Left ventricle myocardium superior (tissue), 1 donor: ENCODE measurements at regions not wholly inside any gene's neighbourhood (a gene's known extent, or its start where the extent isn't known, plus 50 kb on each side); places are given as distances from the start of the nearest gene placed in this dataset.
"Not testable (repeated sequence)": the region's sequence is repeated elsewhere in the genome, so short reads cannot be mapped to it uniquely, and the experiment has no call there.

ENCODE experiments used
- ATAC-seq: fragments of 200-7000 bp; cut with Tn5 transposase; one replicate; pipeline ENCODE4 v1.9.1; 2020; ENCODE audit warnings: mild to moderate bottlenecking, moderate library complexity
- DNase-seq: peaks from one replicate; pipeline ENCODE4 v3.0.0-alpha.2; 2020
- intact Hi-C: fragments of 100-400 bp; cut with micrococcal nuclease; formaldehyde crosslinking; loops from one replicate; pipeline ENCODE4 v1.11.0; 2022
- donor health status: DM: no; HTN: yes; CAD: no; lungs with severe emphysema.

DNA sequence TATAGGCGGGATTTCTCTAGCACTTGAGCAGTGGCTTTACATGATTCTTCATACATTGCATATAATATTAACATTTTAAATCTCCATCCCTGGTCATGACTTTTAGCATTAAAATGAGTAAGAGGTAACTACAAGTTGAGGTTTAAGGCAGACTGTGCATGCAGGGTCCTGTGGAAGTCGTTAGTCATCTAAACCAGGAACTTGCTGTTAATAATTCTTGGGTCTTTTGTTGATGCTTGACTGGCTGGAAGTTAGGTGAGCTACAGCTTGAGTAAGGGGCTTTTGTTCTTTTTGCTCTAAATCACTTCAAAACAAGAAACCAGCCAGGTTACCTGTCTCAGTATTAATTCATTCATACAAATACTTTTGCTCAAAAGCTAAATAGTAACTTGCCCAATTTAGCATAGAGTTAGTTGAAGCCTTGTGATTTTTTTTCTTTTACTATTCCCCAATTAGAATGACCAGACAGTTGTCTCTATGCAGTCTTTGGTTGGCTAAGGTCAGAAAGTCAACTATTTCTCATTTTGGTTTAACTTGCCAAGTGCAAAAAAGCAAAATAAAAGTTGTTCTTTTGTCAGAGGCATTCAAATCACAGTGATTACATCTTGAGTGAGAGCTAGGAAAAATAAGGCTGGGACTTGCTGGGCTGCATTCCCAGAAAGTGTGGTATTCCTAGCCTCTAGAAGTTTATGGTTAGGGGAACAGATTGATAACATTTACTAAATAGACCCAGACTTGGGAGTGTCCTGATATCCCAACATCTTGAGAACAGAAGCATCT lies 516.9 kb downstream of the PDHA2 start:
- no peak for ATAC-seq
- intact Hi-C loops: no loop called here
- DNase-seq: no peak

DNA sequence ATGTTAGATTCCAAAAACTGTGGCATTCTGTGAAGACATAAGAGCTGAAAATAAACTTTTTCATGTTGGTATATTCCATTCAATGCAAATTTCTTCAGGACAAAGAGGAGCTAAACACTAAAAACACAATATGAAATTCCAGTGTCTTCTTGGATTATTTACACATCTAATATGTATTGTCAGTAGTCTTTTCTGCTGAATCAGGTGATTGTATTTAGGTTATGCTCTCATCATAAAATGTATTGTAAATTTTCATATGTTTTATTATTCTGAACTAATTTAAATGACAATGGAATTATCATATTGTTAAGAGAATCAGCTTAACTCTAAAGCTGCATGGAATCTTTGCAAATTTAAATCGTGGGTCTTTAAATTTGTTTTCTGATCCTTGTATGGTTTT lies 526.7 kb downstream of the PDHA2 start:
- no peak for DNase-seq
- no peak for ATAC-seq
- intact Hi-C loops: no loop called here

DNA sequence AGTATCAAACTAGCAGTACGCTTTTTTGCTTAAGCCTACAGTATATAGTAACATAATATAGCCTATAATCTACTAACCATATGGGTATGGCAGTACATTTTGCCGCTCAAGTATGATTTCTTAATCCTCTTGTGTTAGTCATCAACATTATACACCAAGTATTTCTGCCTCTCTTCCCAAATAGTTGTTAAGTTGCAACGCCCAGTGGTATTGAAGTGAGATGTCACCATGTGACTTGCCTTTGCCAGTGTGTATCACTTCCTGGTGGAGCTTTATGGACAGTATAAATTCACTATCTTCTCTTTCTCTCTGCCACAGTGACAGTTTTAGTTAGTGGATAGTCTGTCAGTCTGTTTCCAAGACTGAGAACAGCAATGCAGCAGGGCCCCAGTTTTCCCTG lies 535.5 kb downstream of the PDHA2 start:
- intact Hi-C loops: no loop called here
- ATAC-seq: no peak

DNA sequence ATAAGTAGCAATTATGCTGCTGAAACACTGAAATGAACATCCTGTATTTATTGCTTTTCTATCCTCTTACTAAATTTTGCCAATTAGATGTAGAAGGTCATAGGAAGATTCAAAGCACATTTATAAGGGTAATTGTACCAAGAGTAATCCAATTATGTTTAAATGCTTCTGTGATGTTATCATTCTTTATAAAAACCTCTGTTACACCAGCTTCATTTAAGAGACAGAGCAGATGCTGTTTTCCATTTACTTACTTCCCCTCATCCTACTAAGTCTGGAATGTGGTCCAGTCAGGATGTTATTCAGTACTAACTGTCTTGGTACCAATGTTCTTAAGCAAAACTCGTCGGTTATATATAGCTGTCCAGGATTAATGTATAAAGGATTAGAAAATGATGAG lies 539.6 kb downstream of the PDHA2 start:
- ATAC-seq: no peak
- DNase-seq: no peak
- intact Hi-C loops: no loop called here

More for the DNA sequence above, 535.5 kb downstream of the PDHA2 start:
- DNase-seq: no peak

DNA sequence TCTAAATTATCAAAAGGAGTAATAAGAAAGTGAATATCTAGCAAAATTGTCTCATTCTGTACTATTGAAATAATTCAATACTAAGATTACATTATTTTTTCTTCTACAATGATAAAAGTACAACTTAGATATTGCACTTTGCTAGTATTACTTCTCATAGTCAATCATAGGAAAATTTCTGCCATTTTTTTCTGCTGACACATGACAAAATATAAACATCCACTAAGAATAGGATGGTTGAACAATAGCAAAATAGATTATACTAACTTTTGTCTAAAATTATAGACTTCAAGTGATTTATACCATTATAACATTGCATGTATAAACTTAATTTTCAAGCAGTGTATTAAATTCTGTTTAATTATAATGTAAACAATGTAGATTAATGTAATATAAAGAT lies 540.2 kb downstream of the PDHA2 start:
- intact Hi-C loops: no loop called here
- ATAC-seq (no peak), DNase-seq (no peak)

DNA sequence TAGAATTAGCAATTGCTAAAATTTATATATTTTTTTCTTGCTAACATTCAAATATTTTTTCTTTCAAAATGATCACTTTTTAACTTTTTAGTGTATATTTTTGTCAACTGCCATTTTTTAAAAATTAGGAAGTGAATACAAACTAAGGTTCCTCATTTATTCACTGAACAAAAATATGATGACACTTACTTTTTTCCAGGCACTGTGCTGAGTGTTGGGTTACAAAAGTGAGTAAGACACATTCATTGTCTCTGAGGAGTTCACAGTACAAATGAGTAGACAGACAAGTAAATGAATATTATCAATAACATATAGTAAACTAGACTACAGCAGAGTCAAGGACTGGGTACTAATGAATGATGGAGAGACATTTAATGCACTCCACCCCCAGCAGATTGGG lies 543.5 kb downstream of the PDHA2 start:
- no peak for ATAC-seq
- intact Hi-C loops: no loop called here
- DNase-seq: no peak

DNA sequence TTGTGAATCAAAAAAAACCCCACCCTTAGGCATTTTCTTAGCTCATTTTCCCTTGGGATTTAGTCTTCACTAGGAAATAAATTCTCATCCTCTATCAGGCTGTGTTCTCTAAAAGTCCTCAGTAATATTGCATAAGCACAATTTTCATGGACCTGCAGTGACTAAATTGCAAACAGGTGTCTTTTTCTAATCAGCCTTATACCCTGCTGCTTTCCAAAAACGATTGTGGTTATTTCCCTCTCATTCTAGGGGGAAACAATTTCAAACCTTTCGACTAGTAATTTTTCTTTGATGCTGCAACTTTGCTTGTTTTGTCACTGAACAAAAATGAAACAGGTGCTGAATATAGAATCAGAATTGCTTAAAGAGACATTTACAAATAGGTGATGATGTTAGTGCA lies 549.9 kb downstream of the PDHA2 start:
- intact Hi-C loops: no loop called here
- DNase-seq: no peak
- ATAC-seq: no peak

DNA sequence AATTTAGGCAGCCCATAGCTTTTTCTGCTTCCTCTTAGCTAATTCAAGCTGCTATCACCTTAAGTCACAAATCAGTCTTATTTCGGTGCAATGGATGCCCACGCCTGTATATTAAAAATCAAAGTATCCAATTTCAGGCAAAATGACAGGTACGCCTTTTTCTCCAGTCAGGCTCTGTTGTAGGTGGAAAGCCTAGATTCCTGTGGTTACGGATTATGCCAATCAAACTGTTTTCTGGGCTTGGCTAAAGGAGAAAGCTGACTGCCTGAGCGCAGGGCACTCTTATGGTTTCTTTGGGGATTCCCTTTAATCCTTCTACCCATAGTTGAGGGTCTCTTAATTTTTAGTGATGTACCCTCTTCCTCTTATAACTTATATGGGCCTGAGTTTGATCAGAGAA lies 550.5 kb downstream of the PDHA2 start:
- DNase-seq (no peak), ATAC-seq (no peak)
- intact Hi-C loops: no loop called here

DNA sequence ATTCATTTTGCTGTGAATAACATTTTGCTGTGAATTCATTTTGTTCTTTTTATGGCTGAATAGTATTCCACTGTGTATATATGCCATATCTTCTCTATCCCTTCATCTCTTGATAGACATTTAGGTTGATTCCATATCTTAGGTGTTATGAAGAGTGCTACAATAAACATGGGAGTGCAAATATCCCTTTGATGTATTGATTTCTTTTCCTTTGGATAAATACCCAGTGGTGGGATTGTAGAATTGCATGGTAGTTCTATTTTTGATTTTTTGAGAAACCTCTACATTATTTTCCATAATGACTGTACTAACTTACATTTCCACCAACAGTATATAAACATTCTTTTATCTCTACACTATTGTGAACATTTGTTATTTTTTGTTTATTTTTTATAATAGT lies 555.9 kb downstream of the PDHA2 start:
- ATAC-seq (no peak), DNase-seq (no peak)
- intact Hi-C loops: no loop called here

DNA sequence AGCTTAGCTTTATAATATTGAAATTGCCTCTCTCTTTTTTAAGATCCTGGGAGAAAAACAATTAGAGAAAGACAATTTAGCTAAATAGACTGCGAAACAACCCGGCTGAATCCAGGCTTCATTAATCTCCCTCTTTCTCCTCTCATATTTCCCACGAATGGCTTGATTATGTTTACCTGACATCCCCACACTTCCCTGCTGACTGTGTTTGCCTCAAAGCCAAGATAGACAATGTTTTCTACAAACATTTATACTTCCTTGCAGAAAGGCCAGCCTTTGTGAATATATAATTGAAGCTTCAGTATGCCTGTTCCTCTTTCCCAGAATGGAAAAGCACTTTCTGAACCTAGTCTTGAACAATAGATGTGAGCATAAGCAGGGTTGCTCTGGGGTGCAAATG lies 566.8 kb downstream of the PDHA2 start:
- no peak for DNase-seq
- ATAC-seq: no peak
- intact Hi-C loops: no loop called here

DNA sequence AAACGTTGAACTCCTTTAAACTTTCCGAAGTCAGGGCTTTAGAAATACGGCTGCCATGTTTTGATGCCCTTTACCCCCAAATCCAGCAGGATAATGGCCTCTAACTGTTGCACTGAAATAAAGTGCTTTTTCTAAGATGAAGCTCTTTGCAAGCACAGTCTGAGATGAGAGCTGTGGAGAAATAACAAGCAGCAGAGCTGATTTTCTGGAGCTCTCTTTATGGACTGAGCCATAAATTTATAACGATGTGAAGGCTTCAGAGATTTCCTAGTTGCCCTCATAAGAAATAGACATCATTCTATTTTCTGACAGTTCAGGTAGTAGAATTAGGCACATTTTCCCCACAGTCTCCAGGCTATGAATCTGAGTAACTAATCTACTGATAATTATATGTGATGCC lies 567.3 kb downstream of the PDHA2 start:
- ATAC-seq (no peak), DNase-seq (no peak)
- intact Hi-C loops: no loop called here

DNA sequence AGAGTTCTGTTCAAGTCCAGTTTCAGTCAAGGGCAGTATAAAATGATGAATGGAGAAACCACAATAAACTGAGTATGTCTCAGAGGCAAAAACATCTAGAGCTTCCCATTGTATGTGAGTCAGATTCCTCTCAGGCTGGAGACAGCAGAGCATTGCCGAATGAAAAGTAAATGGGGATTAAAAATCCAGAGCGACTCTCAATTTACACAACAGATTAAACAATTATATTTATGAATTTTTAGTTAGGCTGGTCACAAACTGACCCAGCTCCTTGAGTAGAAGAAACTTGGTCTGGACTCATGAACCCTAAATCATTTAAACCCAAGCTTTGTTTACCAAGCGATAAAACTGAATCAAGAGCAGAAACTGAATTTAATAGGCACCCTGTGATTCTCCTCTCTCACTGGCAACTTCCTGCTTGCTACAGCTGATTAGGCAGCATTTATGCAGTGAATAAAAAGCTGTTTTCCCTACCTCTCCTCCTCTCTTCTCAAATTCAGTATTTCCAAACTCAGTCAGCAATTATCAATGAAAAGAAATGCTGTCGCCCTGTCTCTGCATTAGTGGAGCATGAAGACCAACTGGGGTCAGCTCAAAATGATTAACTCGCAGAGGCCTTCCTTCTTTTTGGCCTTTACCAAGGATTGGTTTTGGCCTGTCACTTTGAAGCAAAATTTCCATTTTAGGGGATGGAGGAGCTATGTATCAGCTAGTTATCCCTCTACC lies 568.0 kb downstream of the PDHA2 start:
- intact Hi-C loops: no loop called here
- DNase-seq (no peak), ATAC-seq (no peak)

DNA sequence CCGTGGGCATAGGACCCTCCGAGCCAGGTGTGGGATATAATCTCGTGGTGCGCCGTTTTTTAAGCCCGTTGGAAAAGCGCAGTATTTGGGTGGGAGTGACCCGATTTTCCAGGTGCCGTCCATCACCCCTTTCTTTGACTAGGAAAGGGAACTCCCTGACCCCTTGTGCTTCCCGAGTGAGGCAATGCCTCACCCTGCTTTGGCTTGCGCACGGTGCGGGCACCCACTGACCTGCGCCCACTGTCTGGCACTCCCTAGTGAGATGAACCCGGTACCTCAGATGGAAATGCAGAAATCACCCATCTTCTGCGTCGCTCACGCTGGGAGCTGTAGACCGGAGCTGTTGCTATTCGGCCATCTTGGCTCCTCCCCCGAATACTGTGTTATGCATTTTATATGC lies 575.0 kb downstream of the PDHA2 start:
- ATAC-seq, DNase-seq, intact Hi-C loops: not testable (repeated sequence)

DNA sequence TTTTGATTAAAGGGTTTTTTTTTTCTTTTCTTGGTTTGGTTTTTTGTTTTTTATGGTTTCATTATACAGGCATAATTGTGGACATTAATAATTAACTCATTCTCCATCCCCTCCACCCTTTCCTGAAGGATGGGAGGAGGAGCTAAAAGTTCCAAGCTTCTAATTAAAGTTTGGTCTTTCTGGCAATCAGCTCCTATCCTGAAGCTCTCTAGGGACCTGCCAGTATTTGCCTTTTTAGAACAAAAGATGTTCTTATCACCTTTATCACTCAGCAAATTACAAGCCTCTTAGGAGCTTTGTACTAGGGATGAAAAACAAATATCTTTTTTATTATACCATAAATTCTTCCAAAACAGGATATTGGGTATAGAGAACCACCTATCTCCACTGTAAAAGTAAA lies 589.8 kb downstream of the PDHA2 start:
- ATAC-seq: no peak
- intact Hi-C loops: no loop called here
- DNase-seq: no peak

DNA sequence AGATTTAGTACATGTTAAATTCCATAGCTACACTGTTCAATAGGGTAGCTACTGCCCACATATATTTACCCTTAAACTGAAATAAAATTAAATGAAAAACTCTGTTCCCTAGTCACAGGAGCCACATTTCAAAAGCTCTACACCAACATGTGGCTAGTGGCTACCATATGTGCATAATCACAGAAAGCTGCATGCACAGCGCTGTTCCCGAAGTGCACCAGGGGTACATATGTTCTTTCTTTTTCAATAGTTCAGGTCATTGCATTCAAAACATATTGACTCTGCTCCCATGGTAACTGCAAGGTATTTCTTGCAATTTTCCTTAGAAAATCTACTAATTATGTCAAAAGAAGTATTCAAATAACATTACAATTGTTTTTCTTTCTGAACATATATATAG lies 591.2 kb downstream of the PDHA2 start:
- intact Hi-C loops: no loop called here
- no peak for DNase-seq
- no peak for ATAC-seq

DNA sequence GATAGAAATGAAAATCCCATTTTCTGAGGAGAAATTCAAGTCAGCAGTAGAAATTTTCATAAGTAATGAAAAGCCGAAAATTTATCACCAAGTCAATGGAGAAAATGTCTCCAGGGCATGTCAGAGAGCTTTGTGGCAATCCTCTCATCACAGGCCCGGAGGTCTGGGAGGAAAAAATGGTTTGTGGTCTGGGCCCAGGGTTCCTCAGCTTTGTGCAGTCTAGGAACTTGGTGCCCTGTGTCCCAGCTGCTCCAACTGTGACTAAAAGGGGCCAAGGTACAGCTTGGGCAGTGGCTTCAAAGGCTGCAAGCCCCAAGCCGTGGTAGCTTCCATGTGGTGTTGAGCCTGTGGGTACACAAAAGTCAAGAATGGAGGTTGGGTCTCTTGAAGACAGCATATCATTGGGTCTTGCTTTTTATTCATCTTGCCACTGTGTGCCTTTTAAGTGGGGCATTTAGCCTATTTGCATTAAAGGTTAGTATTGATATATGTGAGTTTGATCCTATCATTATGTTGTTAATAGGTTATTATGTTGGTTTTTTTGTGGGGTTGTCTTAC lies 608.5 kb downstream of the PDHA2 start:
- no peak for ATAC-seq

DNA sequence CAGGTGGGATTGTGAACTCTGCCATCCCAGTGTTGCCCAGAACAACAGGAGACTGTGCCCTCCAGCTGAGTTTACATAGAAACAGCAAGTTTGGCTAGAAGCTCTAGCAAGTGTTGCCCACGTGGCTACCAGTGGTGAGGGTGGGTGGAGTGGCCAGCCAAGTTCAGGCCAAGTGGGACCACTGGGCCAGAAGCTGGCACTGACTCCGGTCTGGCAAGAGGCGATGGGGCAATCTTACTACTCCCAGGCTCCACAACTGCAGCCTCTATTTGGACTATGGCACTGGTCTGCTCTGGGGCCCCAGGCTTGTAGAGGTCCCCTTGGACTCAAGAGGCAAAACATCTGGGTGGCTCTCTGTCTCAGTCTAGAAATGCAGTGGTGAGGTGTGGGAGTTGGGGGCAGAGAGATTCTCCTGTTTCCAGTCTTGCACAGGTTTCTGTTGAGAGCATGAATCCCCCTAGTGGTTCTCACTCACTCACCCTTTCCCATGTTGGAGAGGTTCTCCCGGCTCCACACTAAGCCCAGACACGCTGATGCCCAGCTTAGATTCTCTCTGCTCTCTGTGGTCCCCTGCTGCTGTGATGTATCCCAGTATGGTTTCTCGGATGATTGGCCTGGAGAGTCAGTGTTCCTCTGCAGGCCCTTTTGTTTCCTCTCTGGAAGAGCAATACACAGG lies 615.3 kb downstream of the PDHA2 start:
- ATAC-seq: no peak
- intact Hi-C loops: no loop called here

More for the DNA sequence above, 608.5 kb downstream of the PDHA2 start:
- intact Hi-C loops: no loop called here
- DNase-seq: no peak

DNA sequence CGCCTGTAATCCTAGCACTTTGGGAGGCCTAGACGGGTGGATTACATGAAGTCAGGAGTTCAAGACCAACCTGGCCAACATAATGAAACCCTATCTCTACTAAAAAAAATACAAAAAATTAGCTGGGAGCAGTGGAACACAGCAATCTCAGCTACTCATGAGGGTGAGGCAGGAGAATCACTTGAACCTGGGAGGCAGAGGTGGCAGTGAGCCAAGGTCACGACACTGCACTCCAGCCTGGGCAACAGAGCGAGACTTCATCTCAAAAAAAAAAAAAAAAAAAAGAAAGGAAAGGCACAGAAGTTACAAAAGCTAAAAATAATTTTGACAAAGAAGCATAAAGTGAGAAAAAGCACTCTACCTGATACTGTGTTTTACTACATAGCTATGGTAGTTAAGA lies 618.1 kb downstream of the PDHA2 start:
- intact Hi-C loops, ATAC-seq, DNase-seq: not testable (repeated sequence)

More for the DNA sequence above, 615.3 kb downstream of the PDHA2 start:
- DNase-seq: no peak

DNA sequence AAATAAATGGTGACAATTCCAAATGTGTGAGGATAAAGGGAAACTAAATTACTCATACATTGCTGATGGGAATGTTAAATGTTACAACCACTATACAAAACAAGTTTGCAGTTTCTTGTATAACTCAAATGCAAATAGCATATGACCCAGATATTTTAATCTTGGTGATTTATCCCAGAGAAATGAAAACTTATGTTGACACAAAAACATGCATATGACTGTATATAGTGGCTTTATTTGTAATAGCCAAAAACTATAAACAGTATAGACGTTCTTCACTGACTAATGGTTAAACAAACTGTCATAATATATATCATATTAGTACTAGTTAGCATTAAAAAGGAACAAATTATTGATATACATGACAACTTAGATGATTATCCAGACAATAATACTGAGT lies 619.2 kb downstream of the PDHA2 start:
- ATAC-seq (no peak), DNase-seq (no peak)
- intact Hi-C loops: no loop called here

DNA sequence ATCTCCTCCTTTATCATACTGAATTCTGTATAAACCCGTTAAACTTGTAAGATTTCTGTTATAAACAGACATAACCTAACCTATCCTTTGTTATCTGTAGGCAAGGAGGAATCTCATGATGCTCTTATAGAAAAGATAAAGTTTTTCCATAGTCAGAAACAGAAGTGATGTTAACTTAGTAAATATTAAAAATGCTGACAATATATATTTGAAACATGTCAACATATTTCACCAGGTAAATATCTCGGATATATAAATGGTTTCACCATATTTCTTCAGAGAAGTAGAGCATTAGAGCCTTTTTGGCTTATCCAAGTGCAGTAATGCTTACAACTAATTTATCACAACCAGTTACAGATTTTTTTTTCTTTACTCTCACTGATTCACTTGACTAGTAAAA lies 625.9 kb downstream of the PDHA2 start:
- DNase-seq (no peak), ATAC-seq (no peak)
- intact Hi-C loops: no loop called here
